ENCODE measurements at regions not wholly inside any gene's neighbourhood (a gene's known extent, or its start where the extent isn't known, plus 50 kb on each side); places are given as distances from the start of the nearest gene placed in this dataset.

GRCh38 chr21:16179773-16180172 lies 450.0 kb downstream of the USP25 start:
- Histone ChIP-seq H3K27me3 (ENCODE audit: control insufficient read depth in 1 of 2, insufficient read depth in 2 of 2, low read length in 1 of 2) (no peaks in the 10 kb centered on the region), H3K4me1 (ENCODE audit: control insufficient read depth in 1 of 2, insufficient read depth in 2 of 2, low read length in 2 of 2) (no peaks in the 10 kb centered on the region), H3K36me3 (ENCODE audit: control insufficient read depth in 1 of 2, insufficient read depth in 2 of 2, low read length in 1 of 2) (no peaks in the 10 kb centered on the region), H3K27ac (ENCODE audit: low read depth in 1 of 2, low read length in 2 of 2) (no peak overlapping the region), H3K4me3 (ENCODE audit: low read length in 2 of 2) (no peak overlapping the region), H3K9me3 (ENCODE audit: control insufficient read depth, low read length) (no peaks in the 10 kb centered on the region)
- WGBS, 2 donors: 58 to 60% methylated on average over 3 of the region's 3 CpGs
- DNase-seq (no peak), ATAC-seq (ENCODE audit: low FRiP score) (no peak)
- intact Hi-C loops (cut with DNase I): no loop called here

GRCh38 chr21:16180614-16181013 lies 450.8 kb downstream of the USP25 start:
- DNase-seq (no peak), ATAC-seq (ENCODE audit: low FRiP score) (no peak)
- 90% methylated on average over 3 of the region's 3 CpGs for WGBS, 2 donors
- Histone ChIP-seq H3K36me3 (ENCODE audit: control insufficient read depth in 1 of 2, insufficient read depth in 2 of 2, low read length in 1 of 2) (no peaks in the 10 kb centered on the region), H3K9me3 (ENCODE audit: control insufficient read depth, low read length) (no peaks in the 10 kb centered on the region), H3K4me3 (ENCODE audit: low read length in 2 of 2) (no peak overlapping the region), H3K27ac (ENCODE audit: low read depth in 1 of 2, low read length in 2 of 2) (no peak overlapping the region), H3K4me1 (ENCODE audit: control insufficient read depth in 1 of 2, insufficient read depth in 2 of 2, low read length in 2 of 2) (no peaks in the 10 kb centered on the region), H3K27me3 (ENCODE audit: control insufficient read depth in 1 of 2, insufficient read depth in 2 of 2, low read length in 1 of 2) (no peaks in the 10 kb centered on the region)
- intact Hi-C loops (cut with DNase I): no loop called here

GRCh38 chr21:16181018-16181417 lies 451.2 kb downstream of the USP25 start:
- ATAC-seq (ENCODE audit: low FRiP score) (peak; percentile 29), DNase-seq (no peak)
- intact Hi-C loops (cut with DNase I): no loop called here
- H3K36me3 ChIP-seq (ENCODE audit: control insufficient read depth in 1 of 2, insufficient read depth in 2 of 2, low read length in 1 of 2): no peaks in the 10 kb centered on the region
- no peaks in the 10 kb centered on the region for H3K27me3 ChIP-seq (ENCODE audit: control insufficient read depth in 1 of 2, insufficient read depth in 2 of 2, low read length in 1 of 2)
- H3K4me3 ChIP-seq (ENCODE audit: low read length in 2 of 2): no peak overlapping the region
- 63 to 69% methylated on average over 3 of the region's 3 CpGs for WGBS, 2 donors
- H3K4me1 ChIP-seq (ENCODE audit: control insufficient read depth in 1 of 2, insufficient read depth in 2 of 2, low read length in 2 of 2): no peaks in the 10 kb centered on the region
- no peak overlapping the region for H3K27ac ChIP-seq (ENCODE audit: low read depth in 1 of 2, low read length in 2 of 2)
- no peaks in the 10 kb centered on the region for H3K9me3 ChIP-seq (ENCODE audit: control insufficient read depth, low read length)

GRCh38 chr21:16185766-16186165 lies 456.0 kb downstream of the USP25 start:
- intact Hi-C loops (cut with DNase I): no loop called here
- no peak for ATAC-seq (ENCODE audit: low FRiP score)
- 62 to 71% methylated on average over 1 of the region's 1 CpG for WGBS, 2 donors

GRCh38 chr21:16186742-16187141 lies 457.0 kb downstream of the USP25 start:
- ATAC-seq (ENCODE audit: low FRiP score): no peak
- no peak for DNase-seq
- 62 to 84% methylated on average over 1 of the region's 1 CpG for WGBS, 2 donors
- no peak overlapping the region for H3K27ac ChIP-seq (ENCODE audit: low read depth in 1 of 2, low read length in 2 of 2)
- H3K9me3 ChIP-seq (ENCODE audit: control insufficient read depth, low read length): no peaks in the 10 kb centered on the region
- no peaks in the 10 kb centered on the region for H3K36me3 ChIP-seq (ENCODE audit: control insufficient read depth in 1 of 2, insufficient read depth in 2 of 2, low read length in 1 of 2)
- no peaks in the 10 kb centered on the region for H3K4me1 ChIP-seq (ENCODE audit: control insufficient read depth in 1 of 2, insufficient read depth in 2 of 2, low read length in 2 of 2)
- intact Hi-C loops (cut with DNase I): no loop called here
- no peaks in the 10 kb centered on the region for H3K27me3 ChIP-seq (ENCODE audit: control insufficient read depth in 1 of 2, insufficient read depth in 2 of 2, low read length in 1 of 2)
- no peak overlapping the region for H3K4me3 ChIP-seq (ENCODE audit: low read length in 2 of 2)

More at GRCh38 chr21:16185766-16186165, 456.0 kb downstream of the USP25 start:
- no peaks in the 10 kb centered on the region for H3K27me3 ChIP-seq (ENCODE audit: control insufficient read depth in 1 of 2, insufficient read depth in 2 of 2, low read length in 1 of 2)
- no peaks in the 10 kb centered on the region for H3K36me3 ChIP-seq (ENCODE audit: control insufficient read depth in 1 of 2, insufficient read depth in 2 of 2, low read length in 1 of 2)
- H3K4me3 ChIP-seq (ENCODE audit: low read length in 2 of 2): no peak overlapping the region
- no peak overlapping the region for H3K27ac ChIP-seq (ENCODE audit: low read depth in 1 of 2, low read length in 2 of 2)
- no peak for DNase-seq
- no peaks in the 10 kb centered on the region for H3K4me1 ChIP-seq (ENCODE audit: control insufficient read depth in 1 of 2, insufficient read depth in 2 of 2, low read length in 2 of 2)
- no peaks in the 10 kb centered on the region for H3K9me3 ChIP-seq (ENCODE audit: control insufficient read depth, low read length)

- intact Hi-C loops (cut with DNase I): no loop called here
- no peaks in the 10 kb centered on the region for H3K36me3 ChIP-seq (ENCODE audit: control insufficient read depth in 1 of 2, insufficient read depth in 2 of 2, low read length in 1 of 2)
- H3K9me3 ChIP-seq (ENCODE audit: control insufficient read depth, low read length): no peaks in the 10 kb centered on the region
- H3K4me1 ChIP-seq (ENCODE audit: control insufficient read depth in 1 of 2, insufficient read depth in 2 of 2, low read length in 2 of 2): no peaks in the 10 kb centered on the region
- H3K27me3 ChIP-seq (ENCODE audit: control insufficient read depth in 1 of 2, insufficient read depth in 2 of 2, low read length in 1 of 2): no peaks in the 10 kb centered on the region
- 93 to 94% methylated on average over 2 of the region's 2 CpGs for WGBS, 2 donors
- no peak overlapping the region for H3K4me3 ChIP-seq (ENCODE audit: low read length in 2 of 2)
- no peak for ATAC-seq (ENCODE audit: low FRiP score)
- H3K27ac ChIP-seq (ENCODE audit: low read depth in 1 of 2, low read length in 2 of 2): no peak overlapping the region
- no peak for DNase-seq
These were observed 458.0 kb downstream of the USP25 start for GRCh38 chr21:16187603-16188301.

- 93 to 96% methylated on average over 2 of the region's 2 CpGs for WGBS, 2 donors
- H3K27ac ChIP-seq (ENCODE audit: low read depth in 1 of 2, low read length in 2 of 2): no peak overlapping the region
These were observed 463.1 kb downstream of the USP25 start for GRCh38 chr21:16192902-16193301.

DNA sequence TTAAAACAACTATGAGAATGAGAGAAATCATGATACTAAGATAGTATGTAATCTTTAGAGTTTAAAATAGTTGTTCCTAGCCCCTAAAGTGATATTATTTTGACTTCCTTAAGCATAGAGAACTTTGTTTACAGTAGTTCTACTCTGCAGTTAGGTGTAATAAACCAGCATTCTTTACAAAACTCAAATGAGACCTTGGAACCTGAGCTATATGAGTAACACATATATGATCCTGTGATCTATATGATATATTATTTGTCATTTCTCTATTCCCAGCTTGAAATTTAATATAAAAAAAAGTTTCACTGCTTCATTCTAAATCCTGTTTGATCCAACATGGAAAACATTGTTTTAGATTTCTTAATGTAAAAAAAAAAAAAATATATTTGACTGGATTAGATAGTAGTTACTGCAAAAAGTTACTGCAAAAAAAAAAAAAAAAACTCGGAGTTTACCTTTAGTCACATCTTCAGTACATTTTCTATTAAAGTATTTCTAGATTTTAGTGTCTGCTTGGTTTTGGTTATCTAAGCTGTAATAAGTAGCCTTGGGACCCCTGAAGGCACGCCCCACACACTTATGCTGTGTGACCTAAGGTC lies 463.8 kb downstream of the USP25 start:
- no peak for DNase-seq
- Histone ChIP-seq H3K27ac (ENCODE audit: low read depth in 1 of 2, low read length in 2 of 2) (peak overlapping the region; percentile 9 to 73), H3K9me3 (ENCODE audit: control insufficient read depth, low read length) (peaks cover 1% of the 10 kb centered on the region), H3K27me3 (ENCODE audit: control insufficient read depth in 1 of 2, insufficient read depth in 2 of 2, low read length in 1 of 2) (no peaks in the 10 kb centered on the region), H3K4me3 (ENCODE audit: low read length in 2 of 2) (peak overlapping the region; percentile 47 to 77), H3K4me1 (ENCODE audit: control insufficient read depth in 1 of 2, insufficient read depth in 2 of 2, low read length in 2 of 2) (no peaks in the 10 kb centered on the region), H3K36me3 (ENCODE audit: control insufficient read depth in 1 of 2, insufficient read depth in 2 of 2, low read length in 1 of 2) (no peaks in the 10 kb centered on the region)
- 41 to 43% methylated on average over 2 of the region's 2 CpGs for WGBS, 2 donors
- ATAC-seq (ENCODE audit: low FRiP score): no peak
- intact Hi-C loops (cut with DNase I): loop anchor here in 1 of 2 donors (10.0 kb wide), 1 partner anchor 131 kb away; no protein-coding TSS in a partner anchor

More at GRCh38 chr21:16192902-16193301, 463.1 kb downstream of the USP25 start:
- intact Hi-C loops (cut with DNase I): loop anchor here in 1 of 2 donors (10.0 kb wide), 1 partner anchor 132 kb away; no protein-coding TSS in a partner anchor
- DNase-seq (no peak), ATAC-seq (ENCODE audit: low FRiP score) (no peak)
- Histone ChIP-seq H3K9me3 (ENCODE audit: control insufficient read depth, low read length) (no peaks in the 10 kb centered on the region), H3K27me3 (ENCODE audit: control insufficient read depth in 1 of 2, insufficient read depth in 2 of 2, low read length in 1 of 2) (no peaks in the 10 kb centered on the region), H3K4me1 (ENCODE audit: control insufficient read depth in 1 of 2, insufficient read depth in 2 of 2, low read length in 2 of 2) (no peaks in the 10 kb centered on the region), H3K36me3 (ENCODE audit: control insufficient read depth in 1 of 2, insufficient read depth in 2 of 2, low read length in 1 of 2) (no peaks in the 10 kb centered on the region), H3K4me3 (ENCODE audit: low read length in 2 of 2) (no peak overlapping the region)

Data from aorta (tissue), 5 donors.